H9 (cell line): ENCODE measurements at regions not wholly inside any gene's neighbourhood (a gene's known extent, or its start where the extent isn't known, plus 50 kb on each side); places are given as distances from the start of the nearest gene placed in this dataset.

Experiments used
- DNase-seq: peaks from one replicate; pipeline ENCODE4 v3.0.0-alpha.2; 2017
- H2AFZ ChIP-seq: one replicate; pipeline ENCODE4 v1.6.1; 2013; ENCODE audit warnings: mild to moderate bottlenecking, low read length, control low read depth, moderate library complexity
- H2AK5ac ChIP-seq: 2 replicates; pipeline ENCODE4 v1.6.1; 2013; ENCODE audit warnings: low read length, control low read depth, mixed read lengths; ENCODE audit not compliant: insufficient read length
- H2BK120ac ChIP-seq: one replicate; pipeline ENCODE4 v1.6.1; 2013; ENCODE audit warnings: low read depth, mild to moderate bottlenecking, low read length, control low read depth, inconsistent platforms; ENCODE audit not compliant: poor library complexity, severe bottlenecking
- H2BK12ac ChIP-seq: 2 replicates; pipeline ENCODE4 v1.6.1; 2013; ENCODE audit warnings: low read length, control low read depth, mixed read lengths, low read depth; ENCODE audit not compliant: insufficient read length
- H2BK15ac ChIP-seq: 2 replicates; pipeline ENCODE4 v1.6.1; 2013; ENCODE audit warnings: low read depth, low read length, control low read depth
- H2BK20ac ChIP-seq: one replicate; pipeline ENCODE4 v1.6.1; 2013; ENCODE audit warnings: low read depth, mild to moderate bottlenecking, low read length, control low read depth, inconsistent platforms; ENCODE audit not compliant: poor library complexity, severe bottlenecking
- H2BK5ac ChIP-seq: 2 replicates; pipeline ENCODE4 v1.6.1; 2013; ENCODE audit warnings: low read length, control low read depth, mixed read lengths; ENCODE audit not compliant: insufficient read length
- H3K14ac ChIP-seq: 2 replicates; pipeline ENCODE4 v1.6.1; 2013; ENCODE audit warnings: low read length, control low read depth; ENCODE audit not compliant: insufficient read depth
- H3K18ac ChIP-seq: 2 replicates; pipeline ENCODE4 v1.6.1; 2013; ENCODE audit warnings: low read depth, mild to moderate bottlenecking, mixed read lengths, low read length, control low read depth; ENCODE audit not compliant: insufficient read length
- H3K23ac ChIP-seq: 2 replicates; pipeline ENCODE4 v1.6.1; 2013; ENCODE audit warnings: low read length, control low read depth, mixed read lengths, low read depth; ENCODE audit not compliant: insufficient read length
- H3K23me2 ChIP-seq: 2 replicates; pipeline ENCODE4 v1.6.1; 2013; ENCODE audit warnings: low read depth, mild to moderate bottlenecking, mixed read lengths, low read length, control low read depth; ENCODE audit not compliant: insufficient read length, poor library complexity, severe bottlenecking
- H3K27ac ChIP-seq: 2 replicates; pipeline ENCODE4 v1.5.1; 2013; ENCODE audit warnings: low read length, control low read depth, mixed read lengths, low read depth; ENCODE audit not compliant: insufficient read length
- H3K27me3 ChIP-seq: 2 replicates; pipeline ENCODE4 v1.6.1; 2013; ENCODE audit warnings: low read length, control low read depth, inconsistent platforms; ENCODE audit not compliant: insufficient read depth
- H3K4ac ChIP-seq: 2 replicates; pipeline ENCODE4 v1.6.1; 2013; ENCODE audit warnings: low read depth, mild to moderate bottlenecking, control low read depth, inconsistent platforms, low read length, moderate library complexity
- H3K4me1 ChIP-seq: 2 replicates; pipeline ENCODE4 v1.6.1; 2013; ENCODE audit warnings: low read length, control low read depth, inconsistent platforms; ENCODE audit not compliant: insufficient read depth
- H3K4me2 ChIP-seq: 2 replicates; pipeline ENCODE4 v1.6.1; 2013; ENCODE audit warnings: low read length, control low read depth, mixed read lengths; ENCODE audit not compliant: insufficient read length, insufficient read depth
- H3K56ac ChIP-seq: 2 replicates; pipeline ENCODE4 v1.6.1; 2013; ENCODE audit warnings: low read depth, mild to moderate bottlenecking, mixed read lengths, low read length, control low read depth; ENCODE audit not compliant: insufficient read length
- H3K79me1 ChIP-seq: 2 replicates; pipeline ENCODE4 v1.6.1; 2013; ENCODE audit warnings: low read depth, mild to moderate bottlenecking, moderate library complexity, low read length, control low read depth, inconsistent platforms; ENCODE audit not compliant: insufficient read depth, poor library complexity, severe bottlenecking
- H3K79me2 ChIP-seq: 2 replicates; pipeline ENCODE4 v1.6.1; 2013; ENCODE audit warnings: low read length, control low read depth, inconsistent platforms; ENCODE audit not compliant: insufficient read depth
- H3K9ac ChIP-seq: 2 replicates; pipeline ENCODE4 v1.6.1; 2013; ENCODE audit warnings: low read length, control low read depth, mixed read lengths; ENCODE audit not compliant: insufficient read length; ENCODE audit errors: extremely low read depth
- H3K9me3 ChIP-seq: one replicate; pipeline ENCODE4 v1.6.1; 2013; ENCODE audit warnings: low read depth, low read length, inconsistent platforms; ENCODE audit not compliant: control insufficient read depth
- H3T11ph ChIP-seq: one replicate; pipeline ENCODE4 v1.6.1; 2013; ENCODE audit warnings: mild to moderate bottlenecking, low read length, control low read depth, inconsistent platforms
- H4K20me1 ChIP-seq: one replicate; pipeline ENCODE4 v1.6.1; 2013; ENCODE audit not compliant: control insufficient read depth, insufficient read length, insufficient read depth
- H4K5ac ChIP-seq: 2 replicates; pipeline ENCODE4 v1.6.1; 2013; ENCODE audit warnings: low read depth, mild to moderate bottlenecking, mixed read lengths, low read length, control low read depth; ENCODE audit not compliant: insufficient read length
- H4K8ac ChIP-seq: replicated peaks from 2 replicates; pipeline ENCODE4 v1.6.1; 2013; ENCODE audit warnings: low read length, control low read depth, mixed read lengths, low read depth; ENCODE audit not compliant: insufficient read length
- H4K91ac ChIP-seq: 2 replicates; pipeline ENCODE4 v1.6.1; 2013; ENCODE audit warnings: low read depth, mild to moderate bottlenecking, moderate library complexity, mixed read lengths, low read length, control low read depth; ENCODE audit not compliant: insufficient read length
- H3K27ac Mint-ChIP-seq, 3 experiments: 2 replicates in 2 of 3; 3 replicates in 1 of 3; pipeline ENCODE4 v1.8.0; 2020 to 2021; ENCODE audit warnings: mixed read lengths in 3 of 3, mild to moderate bottlenecking in 1 of 3, moderate library complexity in 1 of 3
- H3K27me3 Mint-ChIP-seq: 2 replicates; pipeline ENCODE4 v1.8.0; 2021; ENCODE audit warnings: low read depth, mild to moderate bottlenecking, moderate library complexity, mixed read lengths
- H3K36me3 Mint-ChIP-seq, 3 experiments: 2 replicates in 2 of 3; 3 replicates in 1 of 3; pipeline ENCODE4 v1.8.0; 2020 to 2021; ENCODE audit warnings: low read depth in 3 of 3, mixed read lengths in 3 of 3; ENCODE audit not compliant: insufficient read depth in 1 of 3
- H3K4me1 Mint-ChIP-seq, 2 experiments: 2 replicates each; pipeline ENCODE4 v1.8.0; 2020; ENCODE audit warnings: mixed read lengths in 2 of 2
- H3K4me3 Mint-ChIP-seq, 2 experiments: 2 replicates in 1 of 2; 3 replicates in 1 of 2; pipeline ENCODE4 v1.8.0; 2020 to 2021; ENCODE audit warnings: mild to moderate bottlenecking in 2 of 2, mixed read lengths in 2 of 2, moderate library complexity in 1 of 2
- H3K9me3 Mint-ChIP-seq, 2 experiments: 2 replicates in 1 of 2; 3 replicates in 1 of 2; pipeline ENCODE4 v1.8.0; 2020; ENCODE audit warnings: mild to moderate bottlenecking in 2 of 2, mixed read lengths in 2 of 2, moderate library complexity in 1 of 2
- CTCF ChIP-seq: fragments of 200-600 bp; sonication (generic); conservative IDR thresholded peaks from 3 replicates; pipeline ENCODE4 v1.8.0; 2021; ENCODE audit warnings: antibody characterized with exemption, mild to moderate bottlenecking
- WGBS: extraction: QIAGEN DNeasy Blood & Tissue Kit; methylation state at CpG from one replicate; pipeline ENCODE4 v1.1.7; 2013; ENCODE audit warnings: missing lambda C conversion rate, low lambda C conversion rate, mixed read lengths; ENCODE audit not compliant: insufficient read length; ENCODE audit errors: extremely low coverage; 5-methylcytosine and 5-hydroxymethylcytosine counted together

GRCh38 chr1:170375082-170375723 lies 156.8 kb upstream of the GORAB start:
- H3T11ph ChIP-seq = no peak overlapping the region
- H3K4me2 ChIP-seq = no peak overlapping the region
- no peak for DNase-seq
- no peak overlapping the region for H3K18ac ChIP-seq
- H2BK15ac ChIP-seq = no peak overlapping the region
- H2BK12ac ChIP-seq = no peak overlapping the region
- H3K9me3 ChIP-seq = no peaks in the 10 kb centered on the region
- H3K79me1 ChIP-seq = no peaks in the 10 kb centered on the region
- H3K4me1 Mint-ChIP-seq = peaks cover 9 to 11% of the 10 kb centered on the region in 2 experiments
- H4K20me1 ChIP-seq = no peaks in the 10 kb centered on the region
- no peak overlapping the region for H3K27ac Mint-ChIP-seq
- no peak overlapping the region for H2AK5ac ChIP-seq
- TF ChIP-seq CTCF = no peak
- H2AFZ ChIP-seq = no peak overlapping the region
- no peak overlapping the region for H4K5ac ChIP-seq
- H3K23me2 ChIP-seq = no peaks in the 10 kb centered on the region
- no peak overlapping the region for H3K14ac ChIP-seq
- H2BK20ac ChIP-seq = no peak overlapping the region
- H4K91ac ChIP-seq = no peak overlapping the region
- H2BK5ac ChIP-seq = no peak overlapping the region
- H3K56ac ChIP-seq = no peak overlapping the region
- no CpG with 5 or more reads among the region's 3 CpGs for WGBS
- H3K9ac ChIP-seq = no peak overlapping the region
- H3K27me3 Mint-ChIP-seq = no peaks in the 10 kb centered on the region
- H3K4me3 Mint-ChIP-seq = no peak overlapping the region
- H3K27me3 ChIP-seq = no peaks in the 10 kb centered on the region
- peaks cover 0 to 3% of the 10 kb centered on the region in 2 experiments; a peak in 1 of 5 replicates for H3K9me3 Mint-ChIP-seq
- no peaks in the 10 kb centered on the region for H3K79me2 ChIP-seq
- H3K23ac ChIP-seq = no peak overlapping the region
- H4K8ac ChIP-seq = no peak overlapping the region
- no peak overlapping the region for H2BK120ac ChIP-seq
- H3K27ac ChIP-seq = no peak overlapping the region
- no peaks in the 10 kb centered on the region for H3K36me3 Mint-ChIP-seq
- no peak overlapping the region for H3K4ac ChIP-seq
- peaks cover 8% of the 10 kb centered on the region; the same call in 1 of the 2 replicates for H3K4me1 ChIP-seq
